GM23338 (cell line): ENCODE measurements at regions not wholly inside any gene's neighbourhood (a gene's known extent, or its start where the extent isn't known, plus 50 kb on each side); places are given as distances from the start of the nearest gene placed in this dataset.

Source experiments
- ATAC-seq: fragments of 200-7000 bp; cut with Tn5 transposase; 3 replicates; pipeline ENCODE4 v1.9.1; 2020
- DNase-seq: peaks from one replicate; pipeline ENCODE4 v3.0.0-alpha.2; 2015; ENCODE audit warnings: low spot score
- H2AFZ ChIP-seq: fragments of 200-600 bp; sonication (generic); 2 replicates; pipeline ENCODE4 v1.8.0; 2016; ENCODE audit warnings: antibody characterized with exemption, mild to moderate bottlenecking, moderate library complexity
- H3F3A ChIP-seq: fragments of 200-600 bp; sonication (generic); replicated peaks from 2 replicates; pipeline ENCODE4 v1.8.0; 2017; ENCODE audit warnings: antibody characterized with exemption, mixed run types, low read depth
- H3K27ac ChIP-seq: fragments of 200-600 bp; sonication (generic); 2 replicates; pipeline ENCODE4 v1.6.1; 2016; ENCODE audit warnings: low read depth
- H3K27me3 ChIP-seq: fragments of 200-600 bp; sonication (generic); 2 replicates; pipeline ENCODE4 v1.8.0; 2016; ENCODE audit warnings: mild to moderate bottlenecking, mixed run types, moderate library complexity; ENCODE audit not compliant: insufficient read depth
- H3K36me3 ChIP-seq: fragments of 200-600 bp; sonication (generic); 2 replicates; pipeline ENCODE4 v1.8.0; 2016; ENCODE audit warnings: mild to moderate bottlenecking; ENCODE audit not compliant: insufficient read depth
- H3K4me1 ChIP-seq: fragments of 200-600 bp; sonication (generic); 2 replicates; pipeline ENCODE4 v1.8.0; 2016; ENCODE audit warnings: mild to moderate bottlenecking, moderate library complexity; ENCODE audit not compliant: insufficient read depth
- H3K4me2 ChIP-seq: fragments of 200-600 bp; sonication (generic); 2 replicates; pipeline ENCODE4 v1.7.1; 2017; ENCODE audit warnings: mixed run types
- H3K4me3 ChIP-seq: fragments of 200-600 bp; sonication (generic); 2 replicates; pipeline ENCODE4 v1.6.1; 2016; ENCODE audit warnings: mixed run types
- H3K79me2 ChIP-seq: fragments of 200-600 bp; sonication (generic); replicated peaks from 2 replicates; pipeline ENCODE4 v1.8.0; 2017; ENCODE audit warnings: mild to moderate bottlenecking; ENCODE audit not compliant: insufficient read depth
- H3K9me2 ChIP-seq: fragments of 200-600 bp; sonication (generic); 2 replicates; pipeline ENCODE4 v1.8.0; 2017; ENCODE audit not compliant: insufficient read depth
- H4K20me1 ChIP-seq: fragments of 200-600 bp; sonication (generic); replicated peaks from 2 replicates; pipeline ENCODE4 v1.8.0; 2017; ENCODE audit warnings: mild to moderate bottlenecking; ENCODE audit not compliant: insufficient read depth
- H3K27ac Mint-ChIP-seq: 2 replicates; pipeline ENCODE4 v1.8.0; 2020; ENCODE audit warnings: inconsistent platforms, mild to moderate bottlenecking, moderate library complexity, mixed read lengths
- H3K27me3 Mint-ChIP-seq: 3 replicates; pipeline ENCODE4 v1.8.0; 2022; ENCODE audit warnings: low read depth, mild to moderate bottlenecking, moderate library complexity, mixed read lengths, inconsistent platforms; ENCODE audit not compliant: insufficient read depth, poor library complexity
- H3K36me3 Mint-ChIP-seq: 3 replicates; pipeline ENCODE4 v1.8.0; 2021; ENCODE audit warnings: low read depth, mild to moderate bottlenecking, inconsistent platforms, moderate library complexity, mixed read lengths
- H3K4me1 Mint-ChIP-seq: 3 replicates; pipeline ENCODE4 v1.8.0; 2020; ENCODE audit warnings: mild to moderate bottlenecking, inconsistent platforms, mixed read lengths
- H3K4me3 Mint-ChIP-seq: 3 replicates; pipeline ENCODE4 v1.8.0; 2021; ENCODE audit warnings: moderate library complexity, mild to moderate bottlenecking, inconsistent platforms, mixed read lengths
- H3K9me3 Mint-ChIP-seq: 3 replicates; pipeline ENCODE4 v1.8.0; 2020; ENCODE audit warnings: moderate library complexity, mild to moderate bottlenecking, inconsistent platforms, mixed read lengths
- CREB1 ChIP-seq: fragments of 250-450 bp; sonication (Bioruptor Pico); IDR thresholded peaks from 2 replicates; pipeline ENCODE4 v1.5.0; 2020; ENCODE audit warnings: low read depth, mild to moderate bottlenecking, moderate library complexity
- EZH2 ChIP-seq: fragments of 200-600 bp; sonication (generic); IDR thresholded peaks from one replicate; pipeline ENCODE4 v1.8.0; 2017; ENCODE audit warnings: antibody characterized with exemption, mild to moderate bottlenecking, low read depth; ENCODE audit not compliant: unreplicated experiment
- EZH2phosphoT487 ChIP-seq: fragments of 200-600 bp; sonication (generic); IDR thresholded peaks from one replicate; pipeline ENCODE4 v1.8.1; 2018; ENCODE audit warnings: antibody characterized with exemption; ENCODE audit not compliant: unreplicated experiment
- JUNB ChIP-seq: IDR thresholded peaks from one replicate; pipeline ENCODE4 v1.6.1; 2016; ENCODE audit warnings: antibody characterized with exemption; ENCODE audit not compliant: unreplicated experiment
- NANOG ChIP-seq: IDR thresholded peaks from 2 replicates; pipeline ENCODE4 v1.6.1; 2016; ENCODE audit warnings: antibody characterized with exemption, borderline replicate concordance
- POLR2AphosphoS5 ChIP-seq: IDR thresholded peaks from 2 replicates; pipeline ENCODE4 v1.6.1; 2016; ENCODE audit warnings: antibody characterized with exemption, low read depth
- STAT1 ChIP-seq: IDR thresholded peaks from one replicate; pipeline ENCODE4 v1.6.1; 2016; ENCODE audit warnings: antibody characterized with exemption; ENCODE audit not compliant: unreplicated experiment
- ZNF114 ChIP-seq: fragments of 250-450 bp; sonication (Bioruptor Pico); IDR thresholded peaks from 2 replicates; pipeline ENCODE4 v1.5.0; 2020; ENCODE audit warnings: mild to moderate bottlenecking, moderate library complexity
- ZNF331 ChIP-seq: fragments of 250-450 bp; sonication (Bioruptor Pico); IDR thresholded peaks from 2 replicates; pipeline ENCODE4 v1.5.0; 2020; ENCODE audit warnings: low read depth, mild to moderate bottlenecking, moderate library complexity
- TF ChIP-seq, protein P1 (sequence below): IDR thresholded peaks from 2 replicates; pipeline ENCODE4 v1.6.1; 2016; ENCODE audit warnings: antibody characterized with exemption
- TF ChIP-seq, protein P2 (sequence below), 2 experiments: fragments of 200-600 bp in 1 of 2; sonication (generic) in 1 of 2; conservative IDR thresholded peaks; 2 replicates each; pipeline versions ENCODE4 v1.5.1 to v1.6.1; 2016 to 2017; ENCODE audit warnings: antibody characterized with exemption in 2 of 2, low read depth in 2 of 2, mild to moderate bottlenecking in 2 of 2, moderate library complexity in 1 of 2
- TF ChIP-seq, protein P3 (sequence below): IDR thresholded peaks from one replicate; pipeline ENCODE4 v1.6.1; 2018; ENCODE audit warnings: antibody characterized with exemption; ENCODE audit not compliant: unreplicated experiment
- TF ChIP-seq, protein P4 (sequence below): fragments of 250-450 bp; sonication (Bioruptor Pico); IDR thresholded peaks from 2 replicates; pipeline ENCODE4 v1.5.0; 2020; ENCODE audit warnings: mild to moderate bottlenecking, moderate library complexity

DNA sequence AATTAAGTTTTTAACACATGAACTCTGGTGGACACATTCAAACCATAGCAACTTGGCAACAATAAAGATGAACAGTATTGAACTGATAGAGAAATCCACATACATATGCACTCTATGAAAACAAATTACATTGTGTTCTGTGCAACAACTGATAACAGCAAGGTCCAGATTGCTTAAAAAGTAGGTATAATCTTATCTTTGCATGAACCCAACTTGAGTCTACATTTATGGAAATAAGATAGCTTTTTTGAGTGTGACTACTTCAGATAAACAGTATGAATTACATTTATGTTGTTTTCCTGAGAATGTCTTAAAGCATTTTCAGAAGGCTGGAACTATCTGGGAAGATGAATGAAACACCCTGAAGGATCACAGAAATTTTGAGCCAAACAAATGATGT lies 212.6 kb upstream of the GK2 start (continued):
- no peak for TF ChIP-seq POLR2AphosphoS5

DNA sequence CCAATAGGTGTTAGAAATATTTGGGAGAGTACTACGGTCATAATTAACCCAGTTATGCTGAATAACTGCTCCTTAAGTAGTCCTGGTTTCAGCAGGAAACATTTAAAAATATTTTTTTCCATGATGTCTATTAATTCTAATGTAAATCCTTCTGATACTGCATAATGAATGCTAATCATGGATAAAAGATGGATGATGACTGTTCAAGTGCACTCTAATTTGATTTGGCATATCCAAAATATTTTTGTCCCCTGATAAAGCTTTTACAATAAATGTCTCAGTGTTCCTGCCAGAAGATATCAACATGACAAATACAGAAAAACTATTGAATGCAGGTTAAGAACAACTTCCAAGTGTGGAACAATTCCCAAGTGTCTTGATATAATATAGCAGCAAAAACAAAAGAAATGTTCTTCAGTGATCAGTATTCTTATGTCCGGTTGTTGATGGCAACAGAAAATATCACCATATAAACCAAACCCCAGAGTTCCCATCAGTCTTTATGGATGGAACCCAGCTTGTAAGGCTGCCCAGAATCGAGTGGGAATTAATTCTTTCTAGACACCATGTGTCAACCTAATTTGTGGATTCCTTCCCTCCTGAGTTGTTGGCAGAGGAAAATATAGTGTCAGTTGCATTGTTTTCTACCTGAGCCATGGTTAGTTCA lies 205.4 kb upstream of the GK2 start:
- no peaks in the 10 kb centered on the region for H4K20me1 ChIP-seq
- H3K4me2 ChIP-seq: no peak overlapping the region
- H3K36me3 Mint-ChIP-seq: no peaks in the 10 kb centered on the region
- H2AFZ ChIP-seq: no peak overlapping the region
- H3K4me3 Mint-ChIP-seq: no peak overlapping the region
- no peak overlapping the region for H3K27ac ChIP-seq
- no peak overlapping the region for H3K27ac Mint-ChIP-seq
- no peaks in the 10 kb centered on the region for H3K9me3 Mint-ChIP-seq
- H3K79me2 ChIP-seq: no peaks in the 10 kb centered on the region
- ATAC-seq: no peak
- no peaks in the 10 kb centered on the region for H3K4me1 ChIP-seq
- no peaks in the 10 kb centered on the region for H3K27me3 ChIP-seq
- H3K9me2 ChIP-seq: no peaks in the 10 kb centered on the region; the same call in none of the 2 replicates
- no peaks in the 10 kb centered on the region for H3K27me3 Mint-ChIP-seq
- TF ChIP-seq, protein P1, sequence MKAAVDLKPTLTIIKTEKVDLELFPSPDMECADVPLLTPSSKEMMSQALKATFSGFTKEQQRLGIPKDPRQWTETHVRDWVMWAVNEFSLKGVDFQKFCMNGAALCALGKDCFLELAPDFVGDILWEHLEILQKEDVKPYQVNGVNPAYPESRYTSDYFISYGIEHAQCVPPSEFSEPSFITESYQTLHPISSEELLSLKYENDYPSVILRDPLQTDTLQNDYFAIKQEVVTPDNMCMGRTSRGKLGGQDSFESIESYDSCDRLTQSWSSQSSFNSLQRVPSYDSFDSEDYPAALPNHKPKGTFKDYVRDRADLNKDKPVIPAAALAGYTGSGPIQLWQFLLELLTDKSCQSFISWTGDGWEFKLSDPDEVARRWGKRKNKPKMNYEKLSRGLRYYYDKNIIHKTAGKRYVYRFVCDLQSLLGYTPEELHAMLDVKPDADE: no peak
- TF ChIP-seq EZH2 (no peak), CREB1 (CRISPR knock-in tag) (no peak), ZNF114 (CRISPR knock-in tag) (no peak), JUNB (no peak), STAT1 (no peak), ZNF331 (CRISPR knock-in tag) (no peak), POLR2AphosphoS5 (no peak), EZH2phosphoT487 (no peak), NANOG (no peak)
- TF ChIP-seq, protein P2, sequence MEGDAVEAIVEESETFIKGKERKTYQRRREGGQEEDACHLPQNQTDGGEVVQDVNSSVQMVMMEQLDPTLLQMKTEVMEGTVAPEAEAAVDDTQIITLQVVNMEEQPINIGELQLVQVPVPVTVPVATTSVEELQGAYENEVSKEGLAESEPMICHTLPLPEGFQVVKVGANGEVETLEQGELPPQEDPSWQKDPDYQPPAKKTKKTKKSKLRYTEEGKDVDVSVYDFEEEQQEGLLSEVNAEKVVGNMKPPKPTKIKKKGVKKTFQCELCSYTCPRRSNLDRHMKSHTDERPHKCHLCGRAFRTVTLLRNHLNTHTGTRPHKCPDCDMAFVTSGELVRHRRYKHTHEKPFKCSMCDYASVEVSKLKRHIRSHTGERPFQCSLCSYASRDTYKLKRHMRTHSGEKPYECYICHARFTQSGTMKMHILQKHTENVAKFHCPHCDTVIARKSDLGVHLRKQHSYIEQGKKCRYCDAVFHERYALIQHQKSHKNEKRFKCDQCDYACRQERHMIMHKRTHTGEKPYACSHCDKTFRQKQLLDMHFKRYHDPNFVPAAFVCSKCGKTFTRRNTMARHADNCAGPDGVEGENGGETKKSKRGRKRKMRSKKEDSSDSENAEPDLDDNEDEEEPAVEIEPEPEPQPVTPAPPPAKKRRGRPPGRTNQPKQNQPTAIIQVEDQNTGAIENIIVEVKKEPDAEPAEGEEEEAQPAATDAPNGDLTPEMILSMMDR (conservative IDR thresholded peaks at IDR 0.05; ENCODE audit: low read depth in 2 of 2): no peak
- TF ChIP-seq, protein P3, sequence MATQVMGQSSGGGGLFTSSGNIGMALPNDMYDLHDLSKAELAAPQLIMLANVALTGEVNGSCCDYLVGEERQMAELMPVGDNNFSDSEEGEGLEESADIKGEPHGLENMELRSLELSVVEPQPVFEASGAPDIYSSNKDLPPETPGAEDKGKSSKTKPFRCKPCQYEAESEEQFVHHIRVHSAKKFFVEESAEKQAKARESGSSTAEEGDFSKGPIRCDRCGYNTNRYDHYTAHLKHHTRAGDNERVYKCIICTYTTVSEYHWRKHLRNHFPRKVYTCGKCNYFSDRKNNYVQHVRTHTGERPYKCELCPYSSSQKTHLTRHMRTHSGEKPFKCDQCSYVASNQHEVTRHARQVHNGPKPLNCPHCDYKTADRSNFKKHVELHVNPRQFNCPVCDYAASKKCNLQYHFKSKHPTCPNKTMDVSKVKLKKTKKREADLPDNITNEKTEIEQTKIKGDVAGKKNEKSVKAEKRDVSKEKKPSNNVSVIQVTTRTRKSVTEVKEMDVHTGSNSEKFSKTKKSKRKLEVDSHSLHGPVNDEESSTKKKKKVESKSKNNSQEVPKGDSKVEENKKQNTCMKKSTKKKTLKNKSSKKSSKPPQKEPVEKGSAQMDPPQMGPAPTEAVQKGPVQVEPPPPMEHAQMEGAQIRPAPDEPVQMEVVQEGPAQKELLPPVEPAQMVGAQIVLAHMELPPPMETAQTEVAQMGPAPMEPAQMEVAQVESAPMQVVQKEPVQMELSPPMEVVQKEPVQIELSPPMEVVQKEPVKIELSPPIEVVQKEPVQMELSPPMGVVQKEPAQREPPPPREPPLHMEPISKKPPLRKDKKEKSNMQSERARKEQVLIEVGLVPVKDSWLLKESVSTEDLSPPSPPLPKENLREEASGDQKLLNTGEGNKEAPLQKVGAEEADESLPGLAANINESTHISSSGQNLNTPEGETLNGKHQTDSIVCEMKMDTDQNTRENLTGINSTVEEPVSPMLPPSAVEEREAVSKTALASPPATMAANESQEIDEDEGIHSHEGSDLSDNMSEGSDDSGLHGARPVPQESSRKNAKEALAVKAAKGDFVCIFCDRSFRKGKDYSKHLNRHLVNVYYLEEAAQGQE: no peak
- TF ChIP-seq, protein P4, sequence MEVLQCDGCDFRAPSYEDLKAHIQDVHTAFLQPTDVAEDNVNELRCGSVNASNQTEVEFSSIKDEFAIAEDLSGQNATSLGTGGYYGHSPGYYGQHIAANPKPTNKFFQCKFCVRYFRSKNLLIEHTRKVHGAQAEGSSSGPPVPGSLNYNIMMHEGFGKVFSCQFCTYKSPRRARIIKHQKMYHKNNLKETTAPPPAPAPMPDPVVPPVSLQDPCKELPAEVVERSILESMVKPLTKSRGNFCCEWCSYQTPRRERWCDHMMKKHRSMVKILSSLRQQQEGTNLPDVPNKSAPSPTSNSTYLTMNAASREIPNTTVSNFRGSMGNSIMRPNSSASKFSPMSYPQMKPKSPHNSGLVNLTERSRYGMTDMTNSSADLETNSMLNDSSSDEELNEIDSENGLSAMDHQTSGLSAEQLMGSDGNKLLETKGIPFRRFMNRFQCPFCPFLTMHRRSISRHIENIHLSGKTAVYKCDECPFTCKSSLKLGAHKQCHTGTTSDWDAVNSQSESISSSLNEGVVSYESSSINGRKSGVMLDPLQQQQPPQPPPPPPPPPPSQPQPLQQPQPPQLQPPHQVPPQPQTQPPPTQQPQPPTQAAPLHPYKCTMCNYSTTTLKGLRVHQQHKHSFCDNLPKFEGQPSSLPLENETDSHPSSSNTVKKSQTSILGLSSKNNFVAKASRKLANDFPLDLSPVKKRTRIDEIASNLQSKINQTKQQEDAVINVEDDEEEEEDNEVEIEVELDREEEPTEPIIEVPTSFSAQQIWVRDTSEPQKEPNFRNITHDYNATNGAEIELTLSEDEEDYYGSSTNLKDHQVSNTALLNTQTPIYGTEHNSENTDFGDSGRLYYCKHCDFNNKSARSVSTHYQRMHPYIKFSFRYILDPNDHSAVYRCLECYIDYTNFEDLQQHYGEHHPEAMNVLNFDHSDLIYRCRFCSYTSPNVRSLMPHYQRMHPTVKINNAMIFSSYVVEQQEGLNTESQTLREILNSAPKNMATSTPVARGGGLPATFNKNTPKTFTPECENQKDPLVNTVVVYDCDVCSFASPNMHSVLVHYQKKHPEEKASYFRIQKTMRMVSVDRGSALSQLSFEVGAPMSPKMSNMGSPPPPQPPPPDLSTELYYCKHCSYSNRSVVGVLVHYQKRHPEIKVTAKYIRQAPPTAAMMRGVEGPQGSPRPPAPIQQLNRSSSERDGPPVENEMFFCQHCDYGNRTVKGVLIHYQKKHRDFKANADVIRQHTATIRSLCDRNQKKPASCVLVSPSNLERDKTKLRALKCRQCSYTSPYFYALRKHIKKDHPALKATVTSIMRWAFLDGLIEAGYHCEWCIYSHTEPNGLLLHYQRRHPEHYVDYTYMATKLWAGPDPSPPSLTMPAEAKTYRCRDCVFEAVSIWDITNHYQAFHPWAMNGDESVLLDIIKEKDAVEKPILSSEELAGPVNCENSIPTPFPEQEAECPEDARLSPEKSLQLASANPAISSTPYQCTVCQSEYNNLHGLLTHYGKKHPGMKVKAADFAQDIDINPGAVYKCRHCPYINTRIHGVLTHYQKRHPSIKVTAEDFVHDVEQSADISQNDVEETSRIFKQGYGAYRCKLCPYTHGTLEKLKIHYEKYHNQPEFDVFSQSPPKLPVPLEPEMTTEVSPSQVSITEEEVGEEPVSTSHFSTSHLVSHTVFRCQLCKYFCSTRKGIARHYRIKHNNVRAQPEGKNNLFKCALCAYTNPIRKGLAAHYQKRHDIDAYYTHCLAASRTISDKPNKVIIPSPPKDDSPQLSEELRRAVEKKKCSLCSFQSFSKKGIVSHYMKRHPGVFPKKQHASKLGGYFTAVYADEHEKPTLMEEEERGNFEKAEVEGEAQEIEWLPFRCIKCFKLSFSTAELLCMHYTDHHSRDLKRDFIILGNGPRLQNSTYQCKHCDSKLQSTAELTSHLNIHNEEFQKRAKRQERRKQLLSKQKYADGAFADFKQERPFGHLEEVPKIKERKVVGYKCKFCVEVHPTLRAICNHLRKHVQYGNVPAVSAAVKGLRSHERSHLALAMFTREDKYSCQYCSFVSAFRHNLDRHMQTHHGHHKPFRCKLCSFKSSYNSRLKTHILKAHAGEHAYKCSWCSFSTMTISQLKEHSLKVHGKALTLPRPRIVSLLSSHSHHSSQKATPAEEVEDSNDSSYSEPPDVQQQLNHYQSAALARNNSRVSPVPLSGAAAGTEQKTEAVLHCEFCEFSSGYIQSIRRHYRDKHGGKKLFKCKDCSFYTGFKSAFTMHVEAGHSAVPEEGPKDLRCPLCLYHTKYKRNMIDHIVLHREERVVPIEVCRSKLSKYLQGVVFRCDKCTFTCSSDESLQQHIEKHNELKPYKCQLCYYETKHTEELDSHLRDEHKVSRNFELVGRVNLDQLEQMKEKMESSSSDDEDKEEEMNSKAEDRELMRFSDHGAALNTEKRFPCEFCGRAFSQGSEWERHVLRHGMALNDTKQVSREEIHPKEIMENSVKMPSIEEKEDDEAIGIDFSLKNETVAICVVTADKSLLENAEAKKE: no peak
- H3K4me3 ChIP-seq: no peak overlapping the region
- DNase-seq: no peak
- H3K4me1 Mint-ChIP-seq: no peaks in the 10 kb centered on the region
- no peaks in the 10 kb centered on the region for H3F3A ChIP-seq
- no peaks in the 10 kb centered on the region for H3K36me3 ChIP-seq
